ENCODE measurements at regions not wholly inside any gene's neighbourhood (a gene's known extent, or its start where the extent isn't known, plus 50 kb on each side); places are given as distances from the start of the nearest gene placed in this dataset.

DNA sequence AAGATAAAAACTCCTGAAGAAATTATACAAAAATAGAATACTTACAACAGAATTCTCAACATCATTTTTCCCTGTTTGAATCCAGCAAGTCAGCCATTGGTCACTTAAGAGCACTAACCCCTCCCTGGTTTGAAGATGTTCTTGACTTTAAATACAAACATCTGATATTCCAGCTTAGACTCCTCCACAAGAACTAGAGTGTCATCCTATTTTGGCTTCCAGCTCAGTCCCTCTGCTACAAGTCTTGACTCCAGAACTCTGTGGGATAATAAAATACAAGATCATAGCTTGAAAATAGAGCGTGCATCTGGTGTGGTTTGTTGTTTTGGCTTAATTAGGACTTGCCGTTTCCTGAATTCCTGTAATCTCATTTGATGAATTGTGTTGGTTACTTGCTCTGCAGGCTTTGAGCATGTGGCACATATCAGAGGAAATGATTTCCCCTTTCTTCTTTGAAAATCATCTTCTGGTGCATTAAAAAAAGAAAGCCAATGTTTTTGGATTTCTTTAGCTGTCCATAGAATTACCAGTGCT is 63.7 kb upstream of the DPT start:
- TF ChIP-seq, protein P1, sequence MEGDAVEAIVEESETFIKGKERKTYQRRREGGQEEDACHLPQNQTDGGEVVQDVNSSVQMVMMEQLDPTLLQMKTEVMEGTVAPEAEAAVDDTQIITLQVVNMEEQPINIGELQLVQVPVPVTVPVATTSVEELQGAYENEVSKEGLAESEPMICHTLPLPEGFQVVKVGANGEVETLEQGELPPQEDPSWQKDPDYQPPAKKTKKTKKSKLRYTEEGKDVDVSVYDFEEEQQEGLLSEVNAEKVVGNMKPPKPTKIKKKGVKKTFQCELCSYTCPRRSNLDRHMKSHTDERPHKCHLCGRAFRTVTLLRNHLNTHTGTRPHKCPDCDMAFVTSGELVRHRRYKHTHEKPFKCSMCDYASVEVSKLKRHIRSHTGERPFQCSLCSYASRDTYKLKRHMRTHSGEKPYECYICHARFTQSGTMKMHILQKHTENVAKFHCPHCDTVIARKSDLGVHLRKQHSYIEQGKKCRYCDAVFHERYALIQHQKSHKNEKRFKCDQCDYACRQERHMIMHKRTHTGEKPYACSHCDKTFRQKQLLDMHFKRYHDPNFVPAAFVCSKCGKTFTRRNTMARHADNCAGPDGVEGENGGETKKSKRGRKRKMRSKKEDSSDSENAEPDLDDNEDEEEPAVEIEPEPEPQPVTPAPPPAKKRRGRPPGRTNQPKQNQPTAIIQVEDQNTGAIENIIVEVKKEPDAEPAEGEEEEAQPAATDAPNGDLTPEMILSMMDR (IDR thresholded peaks at IDR 0.05; ENCODE audit: borderline replicate concordance, control extremely low read depth, extremely low read depth, insufficient read depth, missing control alignments) = no peak
- in situ Hi-C loops (cut with MboI; ENCODE audit: low sequenced_read_pairs, unreplicated experiment) = no loop called here
- DNase-seq (ENCODE audit: low spot score) = no peak

DNA sequence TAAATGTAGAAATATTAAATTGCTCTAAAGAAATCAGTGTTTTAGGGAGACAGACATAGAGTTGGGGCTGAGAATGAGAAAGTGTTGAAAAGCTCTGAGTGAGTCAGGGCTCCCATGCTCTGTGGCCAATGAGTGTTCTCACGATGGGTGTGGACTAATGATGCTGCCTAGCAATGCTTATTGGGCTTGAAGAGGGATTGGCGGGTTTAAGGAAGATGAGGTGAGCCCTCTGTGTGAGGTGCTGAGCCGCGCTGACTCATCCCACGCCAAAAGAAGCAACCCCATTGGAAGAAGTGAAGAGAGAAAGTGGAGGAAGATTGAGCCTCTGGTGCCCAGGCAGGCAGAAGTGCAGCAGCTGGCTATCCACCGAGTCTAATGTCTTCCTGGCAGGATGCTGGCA is 65.1 kb upstream of the DPT start:
- no peak for DNase-seq (ENCODE audit: low spot score)
- in situ Hi-C loops (cut with MboI; ENCODE audit: low sequenced_read_pairs, unreplicated experiment) = no loop called here
- TF ChIP-seq, protein P1 (IDR thresholded peaks at IDR 0.05; ENCODE audit: borderline replicate concordance, control extremely low read depth, extremely low read depth, insufficient read depth, missing control alignments) = no peak

GRCh38 chr1:168795681-168796080 is 66.7 kb upstream of the DPT start:
- TF ChIP-seq, protein P1 (IDR thresholded peaks at IDR 0.05; ENCODE audit: borderline replicate concordance, control extremely low read depth, extremely low read depth, insufficient read depth, missing control alignments) = no peak
- in situ Hi-C loops (cut with MboI; ENCODE audit: low sequenced_read_pairs, unreplicated experiment) = no loop called here
- DNase-seq (ENCODE audit: low spot score) = no peak

- DNase-seq (ENCODE audit: low spot score) = no peak
- TF ChIP-seq, protein P1 (IDR thresholded peaks at IDR 0.05; ENCODE audit: borderline replicate concordance, control extremely low read depth, extremely low read depth, insufficient read depth, missing control alignments) = no peak
- in situ Hi-C loops (cut with MboI; ENCODE audit: low sequenced_read_pairs, unreplicated experiment) = no loop called here
These were observed 71.1 kb upstream of the DPT start for GRCh38 chr1:168799927-168800605.

- TF ChIP-seq, protein P1 (IDR thresholded peaks at IDR 0.05; ENCODE audit: borderline replicate concordance, control extremely low read depth, extremely low read depth, insufficient read depth, missing control alignments) = no peak
- no peak for DNase-seq (ENCODE audit: low spot score)
- in situ Hi-C loops (cut with MboI; ENCODE audit: low sequenced_read_pairs, unreplicated experiment) = no loop called here
These were observed 72.2 kb upstream of the DPT start for GRCh38 chr1:168801032-168801745.

DNA sequence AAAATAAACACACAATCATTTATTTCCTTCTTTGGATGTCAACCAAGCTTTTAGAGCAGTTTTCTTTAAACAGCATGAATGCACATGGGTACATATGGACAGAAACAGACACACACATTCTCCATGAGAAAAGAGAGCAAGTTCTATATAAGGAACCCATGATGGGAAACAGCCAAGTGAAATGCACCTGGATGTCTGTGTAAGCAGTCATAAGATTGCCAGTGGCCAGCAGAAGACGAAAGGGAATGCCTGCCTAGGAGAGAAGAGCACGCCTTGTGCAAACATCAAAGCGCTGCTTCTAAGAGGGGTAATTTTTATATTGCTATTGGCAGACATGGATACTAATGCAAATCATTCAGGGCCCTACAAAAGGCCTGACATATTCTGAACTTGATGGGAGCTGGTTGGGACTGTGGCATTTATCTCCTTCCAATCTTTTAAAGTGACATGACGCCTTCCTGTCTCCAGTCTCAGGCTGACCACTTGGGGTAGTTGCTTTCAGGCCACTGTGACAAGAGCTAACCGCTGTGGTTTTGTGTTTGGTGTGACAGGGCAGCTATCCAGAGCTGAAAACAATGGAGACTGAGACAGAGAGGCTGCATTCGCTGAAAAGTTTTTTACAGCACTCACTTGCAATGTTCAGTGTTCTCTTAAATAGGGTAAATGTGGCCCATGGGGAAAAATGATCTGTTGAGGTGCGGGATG is 75.0 kb upstream of the DPT start:
- DNase-seq (ENCODE audit: low spot score) = no peak
- TF ChIP-seq, protein P1 (IDR thresholded peaks at IDR 0.05; ENCODE audit: borderline replicate concordance, control extremely low read depth, extremely low read depth, insufficient read depth, missing control alignments) = no peak
- in situ Hi-C loops (cut with MboI; ENCODE audit: low sequenced_read_pairs, unreplicated experiment) = no loop called here
